HPDE6-E6E7 (cell line): ENCODE measurements at regions not wholly inside any gene's neighbourhood (a gene's known extent, or its start where the extent isn't known, plus 50 kb on each side); places are given as distances from the start of the nearest gene placed in this dataset.
"Not testable (repeated sequence)": the region's sequence is repeated elsewhere in the genome, so short reads cannot be mapped to it uniquely, and the experiment has no call there.

Experiments used
- DNase-seq: peaks from one replicate; pipeline ENCODE4 v3.0.0; 2011; ENCODE audit warnings: missing footprints; ENCODE audit errors: extremely low spot score

GRCh38 chr21:28877318-28877884 lies 115.3 kb downstream of the LTN1 start:
- DNase-seq = no peak

- no peak for DNase-seq
Observed at GRCh38 chr21:28875078-28875477, 117.6 kb downstream of the LTN1 start.

GRCh38 chr21:28872218-28872617 lies 120.5 kb downstream of the LTN1 start:
- DNase-seq = peak; percentile 8

- DNase-seq = no peak
Observed at GRCh38 chr21:28871388-28872010, 121.2 kb downstream of the LTN1 start.

GRCh38 chr21:28867401-28867800 lies 125.3 kb downstream of the LTN1 start:
- DNase-seq = no peak

- no peak for DNase-seq
Observed at GRCh38 chr21:28865488-28866186, 127.0 kb downstream of the LTN1 start.

GRCh38 chr21:28858424-28858823 lies 134.3 kb downstream of the LTN1 start:
- no peak for DNase-seq

- DNase-seq = no peak
Observed at GRCh38 chr21:28857752-28858151, 134.9 kb downstream of the LTN1 start.

GRCh38 chr21:28856588-28857250 lies 136.0 kb downstream of the LTN1 start:
- no peak for DNase-seq

GRCh38 chr21:28852706-28853105 lies 140.0 kb downstream of the LTN1 start:
- DNase-seq = no peak

GRCh38 chr21:28851645-28852044 lies 141.0 kb downstream of the LTN1 start:
- DNase-seq = no peak

- DNase-seq = not testable (repeated sequence)
Observed at GRCh38 chr21:28839237-28839636, 153.4 kb downstream of the LTN1 start.

GRCh38 chr21:28837426-28837825 lies 155.3 kb downstream of the LTN1 start:
- not testable (repeated sequence) for DNase-seq

- DNase-seq = not testable (repeated sequence)
Observed at GRCh38 chr21:28836588-28836987, 156.1 kb downstream of the LTN1 start.

GRCh38 chr21:28834335-28835238 lies 158.1 kb downstream of the LTN1 start:
- DNase-seq = no peak

- no peak for DNase-seq
Observed at GRCh38 chr21:28833609-28834008, 159.1 kb downstream of the LTN1 start.

GRCh38 chr21:28833182-28833581 lies 159.5 kb downstream of the LTN1 start:
- no peak for DNase-seq

- no peak for DNase-seq
Observed at GRCh38 chr21:28832715-28833061, 160.0 kb downstream of the LTN1 start.

GRCh38 chr21:28832013-28832714 lies 160.5 kb downstream of the LTN1 start:
- DNase-seq = peak; percentile 15

GRCh38 chr21:28828981-28829380 lies 163.7 kb downstream of the LTN1 start:
- no peak for DNase-seq

- no peak for DNase-seq
Observed at GRCh38 chr21:28828021-28828420, 164.7 kb downstream of the LTN1 start.
